WTC11 (cell line): ENCODE measurements at regions not wholly inside any gene's neighbourhood (a gene's known extent, or its start where the extent isn't known, plus 50 kb on each side); places are given as distances from the start of the nearest gene placed in this dataset.

Experiments
- E2F5 ChIP-seq: sonication (generic); formaldehyde crosslinking; IDR thresholded peaks from 2 replicates; pipeline ENCODE4 v1.8.1; 2022; ENCODE audit warnings: mild to moderate bottlenecking, moderate library complexity, missing genetic modification reagents
- TEAD4 ChIP-seq: sonication (generic); formaldehyde crosslinking; IDR thresholded peaks from 2 replicates; pipeline ENCODE4 v1.8.0; 2022; ENCODE audit warnings: mild to moderate bottlenecking, missing genetic modification reagents
- ZNF138 ChIP-seq: sonication (generic); formaldehyde crosslinking; conservative IDR thresholded peaks from 2 replicates; pipeline ENCODE4 v1.8.1; 2022; ENCODE audit warnings: mild to moderate bottlenecking, moderate library complexity, missing genetic modification reagents

GRCh38 chr7:98679741-98680140 lies 62.7 kb downstream of the NPTX2 start:
- TF ChIP-seq TEAD4 (CRISPR knock-in tag) (no peak), E2F5 (CRISPR knock-in tag) (no peak), ZNF138 (no peak)
